Muscle of back (tissue), 3 donors: ENCODE measurements at regions not wholly inside any gene's neighbourhood (a gene's known extent, or its start where the extent isn't known, plus 50 kb on each side); places are given as distances from the start of the nearest gene placed in this dataset.
A peak's percentile ranks its signal among the peaks of the same experiment; 100 is the strongest.

Source experiments
- DNase-seq, 3 donors: peaks; one replicate each; pipeline versions ENCODE4 v3.0.0 to v3.0.0-alpha.2; 2013

GRCh38 chr7:34603711-34604444 lies 54.1 kb upstream of the NPSR1 start:
- DNase-seq: peak; percentile 13 to 23 (median 16)
